Hippocampal formation (tissue), 2 donors: ENCODE measurements at regions not wholly inside any gene's neighbourhood (a gene's known extent, or its start where the extent isn't known, plus 50 kb on each side); places are given as distances from the start of the nearest gene placed in this dataset.
A peak's percentile ranks its signal among the peaks of the same experiment; 100 is the strongest.

Source experiments
- DNase-seq, 2 donors: peaks; one replicate each; lab custom pipeline; 2025; lab: John Stamatoyannopoulos, UW

GRCh38 chr3:167188592-167188991, 191.5 kb downstream of the ZBBX start:
- DNase-seq = no peak

- no peak for DNase-seq
These were observed 192.9 kb downstream of the ZBBX start for GRCh38 chr3:167187221-167187620.

- no peak for DNase-seq
These were observed 195.6 kb downstream of the ZBBX start for GRCh38 chr3:167184511-167184910.

- DNase-seq = no peak
These were observed 207.7 kb downstream of the ZBBX start for GRCh38 chr3:167172377-167172776.

GRCh38 chr3:167167491-167167890, 212.6 kb downstream of the ZBBX start:
- no peak for DNase-seq

GRCh38 chr3:167166594-167167253, 213.4 kb downstream of the ZBBX start:
- peak in 1 of 2 donors; percentile 58 for DNase-seq

- DNase-seq = no peak
These were observed 214.1 kb downstream of the ZBBX start for GRCh38 chr3:167166012-167166411.

GRCh38 chr3:167163580-167163979, 216.5 kb downstream of the ZBBX start:
- no peak for DNase-seq

- DNase-seq = no peak
These were observed 218.0 kb downstream of the ZBBX start for GRCh38 chr3:167162083-167162482.

- no peak for DNase-seq
These were observed 219.3 kb downstream of the ZBBX start for GRCh38 chr3:167160781-167161180.

GRCh38 chr3:167151636-167152035, 228.5 kb downstream of the ZBBX start:
- peak in 1 of 2 donors; percentile 4 for DNase-seq

- DNase-seq = no peak
These were observed 232.0 kb downstream of the ZBBX start for GRCh38 chr3:167148136-167148535.

GRCh38 chr3:167146911-167147310, 233.2 kb downstream of the ZBBX start:
- DNase-seq = no peak

GRCh38 chr3:167125612-167126407, 254.3 kb downstream of the ZBBX start:
- no peak for DNase-seq

- no peak for DNase-seq
These were observed 259.3 kb downstream of the ZBBX start for GRCh38 chr3:167120828-167121227.

GRCh38 chr3:167116120-167116922, 263.8 kb downstream of the ZBBX start:
- DNase-seq = no peak

GRCh38 chr3:167115331-167115934, 264.7 kb downstream of the ZBBX start:
- no peak for DNase-seq

- DNase-seq = no peak
These were observed 265.5 kb downstream of the ZBBX start for GRCh38 chr3:167114619-167115018.

- DNase-seq = no peak
These were observed 266.9 kb downstream of the ZBBX start for GRCh38 chr3:167113035-167113830.

- DNase-seq = no peak
These were observed 269.2 kb downstream of the ZBBX start for GRCh38 chr3:167110901-167111300.

- no peak for DNase-seq
These were observed 270.4 kb downstream of the ZBBX start for GRCh38 chr3:167109746-167110145.
